MG63 (cell line): ENCODE measurements at regions not wholly inside any gene's neighbourhood (a gene's known extent, or its start where the extent isn't known, plus 50 kb on each side); places are given as distances from the start of the nearest gene placed in this dataset.

ENCODE experiments used
- DNase-seq: peaks from one replicate; pipeline ENCODE4 v3.0.0-alpha.2; 2020
- H3K27me3 ChIP-seq: fragments of 250-450 bp; sonication (Bioruptor Pico); 2 replicates; pipeline ENCODE4 v1.5.1; 2020; ENCODE audit warnings: mild to moderate bottlenecking, moderate library complexity
- H3K36me3 ChIP-seq: fragments of 250-450 bp; sonication (Bioruptor Pico); 2 replicates; pipeline ENCODE4 v1.5.1; 2020; ENCODE audit warnings: mild to moderate bottlenecking, moderate library complexity
- H3K4me3 ChIP-seq: fragments of 250-450 bp; sonication (Bioruptor Pico); 2 replicates; pipeline ENCODE4 v1.5.1; 2020; ENCODE audit warnings: mild to moderate bottlenecking, moderate library complexity
- H3K9me3 ChIP-seq: fragments of 250-450 bp; sonication (Bioruptor Pico); 2 replicates; pipeline ENCODE4 v1.5.1; 2020; ENCODE audit warnings: mild to moderate bottlenecking, moderate library complexity

DNA sequence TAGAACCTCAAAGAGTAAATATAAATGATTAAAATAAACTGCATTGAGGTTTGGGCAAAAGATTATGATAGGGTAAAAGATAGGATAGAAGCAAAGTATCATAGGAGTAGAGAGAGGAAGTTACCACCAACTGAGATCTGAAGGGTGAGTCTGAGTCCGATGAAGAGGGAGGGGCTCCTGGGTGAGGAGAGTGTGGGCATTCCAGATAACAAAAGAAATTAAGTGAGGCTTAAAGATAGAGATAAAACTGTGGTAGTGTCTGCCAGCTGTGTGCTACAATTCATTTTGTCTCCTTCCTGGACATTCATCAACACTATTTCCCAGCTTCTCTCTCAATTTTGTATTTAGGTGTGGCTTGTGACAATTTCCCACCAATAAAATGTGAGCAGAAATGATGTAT, 343.0 kb upstream of the PLSCR5 start:
- Histone ChIP-seq H3K27me3 (no peaks in the 10 kb centered on the region), H3K36me3 (no peaks in the 10 kb centered on the region), H3K9me3 (no peaks in the 10 kb centered on the region), H3K4me3 (no peak overlapping the region)
- DNase-seq = no peak

DNA sequence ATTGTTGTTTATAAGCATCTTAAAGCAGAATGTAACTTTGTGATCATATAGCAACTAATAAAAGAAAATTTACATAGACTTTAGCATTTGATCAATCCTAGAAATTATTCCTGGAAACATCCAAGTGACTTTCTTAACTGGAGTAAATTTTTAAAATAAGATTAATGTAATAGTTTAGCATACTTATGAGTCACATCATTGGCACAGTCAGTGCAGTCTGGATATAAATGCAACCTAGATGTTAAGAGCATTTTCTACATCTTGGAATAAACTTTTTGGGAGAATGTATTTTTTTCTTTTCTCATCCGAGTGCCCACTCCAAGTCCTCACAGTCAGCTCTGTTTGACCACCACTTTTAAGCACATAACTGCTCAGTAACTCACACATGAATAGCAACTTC, 324.6 kb upstream of the PLSCR5 start:
- Histone ChIP-seq H3K4me3 (no peak overlapping the region), H3K9me3 (no peaks in the 10 kb centered on the region), H3K27me3 (no peaks in the 10 kb centered on the region), H3K36me3 (no peaks in the 10 kb centered on the region)
- DNase-seq = no peak

DNA sequence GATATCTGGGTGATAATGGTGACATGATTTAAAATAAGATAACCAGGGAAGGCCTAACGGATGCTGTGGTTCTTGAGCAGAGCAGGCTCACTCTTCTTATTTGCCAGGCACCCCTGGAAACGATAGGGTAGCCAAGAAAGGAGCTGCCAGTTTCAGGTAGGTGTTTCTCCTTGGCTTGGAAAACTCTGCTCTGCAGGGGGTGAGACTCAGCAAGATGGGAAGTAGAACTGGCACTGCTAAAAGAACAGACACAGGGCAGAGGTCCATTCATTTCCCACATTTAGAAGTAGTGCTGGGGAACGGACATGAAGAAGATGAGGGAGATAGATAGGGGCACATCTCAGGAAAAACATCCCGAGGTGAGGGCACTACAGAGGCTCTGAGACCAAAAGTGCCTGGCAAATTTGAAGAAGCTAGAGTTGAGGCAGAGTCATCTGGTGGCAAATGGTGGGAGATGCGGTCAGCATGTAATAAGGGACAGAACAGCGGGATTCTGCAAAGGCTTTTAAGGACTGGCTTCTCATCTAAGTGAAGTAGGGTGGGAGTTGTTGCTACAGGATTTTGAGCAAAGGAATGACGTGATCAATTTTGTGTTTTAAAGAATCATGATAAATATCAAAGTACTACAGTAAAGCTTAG, 323.4 kb upstream of the PLSCR5 start:
- Histone ChIP-seq H3K9me3 (no peaks in the 10 kb centered on the region), H3K36me3 (no peaks in the 10 kb centered on the region), H3K4me3 (no peak overlapping the region), H3K27me3 (no peaks in the 10 kb centered on the region)
- no peak for DNase-seq

DNA sequence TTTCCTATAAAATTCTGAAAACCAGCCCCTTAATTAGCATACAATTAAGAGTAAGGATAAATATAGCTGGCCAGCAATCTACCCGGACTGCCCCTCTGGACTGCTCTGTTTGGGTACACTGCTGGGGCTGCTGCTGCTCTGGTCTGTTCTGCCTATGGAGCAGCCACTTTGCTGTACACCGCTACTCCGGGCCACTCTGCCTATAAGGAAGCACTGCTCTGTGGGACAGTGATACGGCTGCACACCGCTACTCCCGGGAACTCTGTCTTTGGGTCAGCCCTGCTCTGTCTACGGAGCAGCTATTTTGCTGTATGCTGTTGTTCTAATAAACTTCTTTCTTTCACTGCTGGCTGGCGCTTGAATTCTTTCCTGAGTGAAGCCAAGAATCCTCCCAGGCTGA, 316.5 kb upstream of the PLSCR5 start:
- Histone ChIP-seq H3K9me3 (no peaks in the 10 kb centered on the region), H3K4me3 (no peak overlapping the region), H3K27me3 (no peaks in the 10 kb centered on the region), H3K36me3 (no peaks in the 10 kb centered on the region)
- no peak for DNase-seq

DNA sequence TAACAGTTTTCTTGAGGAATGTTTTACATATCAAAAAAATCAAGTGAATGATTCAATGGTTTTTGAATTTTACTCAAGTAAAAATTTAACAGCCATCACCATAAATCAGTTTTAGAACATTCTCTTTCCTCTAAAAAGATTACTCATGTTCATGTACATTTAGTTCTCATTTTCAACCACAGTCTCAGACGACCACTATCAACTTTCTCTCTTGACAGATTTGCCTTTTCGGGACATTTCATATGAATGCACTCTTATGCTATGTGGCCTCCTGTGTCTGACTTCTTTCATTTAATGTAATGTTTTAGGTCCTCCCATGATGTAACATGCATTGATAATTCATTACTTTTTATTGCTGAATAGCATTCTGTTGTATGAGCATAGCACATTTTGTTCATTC, 309.3 kb upstream of the PLSCR5 start:
- Histone ChIP-seq H3K27me3 (no peaks in the 10 kb centered on the region), H3K36me3 (no peaks in the 10 kb centered on the region), H3K4me3 (no peak overlapping the region), H3K9me3 (no peaks in the 10 kb centered on the region)
- DNase-seq = no peak

DNA sequence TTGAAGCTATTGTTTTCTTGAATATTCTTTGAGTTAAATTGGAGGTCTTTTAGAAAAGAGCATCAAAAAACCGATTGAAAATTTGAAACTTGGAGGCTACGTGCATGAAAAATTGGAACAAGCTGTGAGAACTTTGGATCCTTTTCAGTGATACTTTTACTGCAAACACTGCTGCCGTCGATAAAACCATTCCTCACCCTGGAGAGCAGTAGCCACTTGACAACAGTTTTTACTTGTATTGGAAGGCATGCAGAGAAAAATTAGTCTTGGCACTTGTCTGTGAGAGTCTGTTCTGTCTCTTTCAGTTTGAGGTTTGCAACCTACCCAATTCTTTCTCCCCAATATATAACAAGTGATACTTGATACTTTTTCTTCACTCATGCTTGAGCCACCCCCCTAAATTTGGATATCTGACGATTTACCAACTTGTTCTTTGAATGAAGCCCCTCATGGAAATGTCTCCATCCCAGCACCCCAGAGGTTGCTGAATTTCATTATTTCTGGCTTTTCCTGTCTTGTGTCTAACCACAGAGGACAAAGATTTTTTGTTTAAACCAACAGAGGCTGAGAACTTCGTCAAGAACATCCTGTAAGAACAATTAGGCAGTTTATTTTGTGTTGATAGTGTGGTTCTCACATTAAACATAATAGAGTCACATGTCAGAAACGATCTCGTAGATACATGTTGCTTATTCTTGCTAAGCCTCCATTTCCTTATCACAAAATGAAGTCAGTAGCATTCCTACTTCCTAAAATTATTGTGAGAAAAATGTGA, 307.3 kb upstream of the PLSCR5 start:
- H3K9me3 ChIP-seq = no peaks in the 10 kb centered on the region
- H3K27me3 ChIP-seq = no peaks in the 10 kb centered on the region
- no peak for DNase-seq
- no peaks in the 10 kb centered on the region for H3K36me3 ChIP-seq
- H3K4me3 ChIP-seq = no peak overlapping the region

DNA sequence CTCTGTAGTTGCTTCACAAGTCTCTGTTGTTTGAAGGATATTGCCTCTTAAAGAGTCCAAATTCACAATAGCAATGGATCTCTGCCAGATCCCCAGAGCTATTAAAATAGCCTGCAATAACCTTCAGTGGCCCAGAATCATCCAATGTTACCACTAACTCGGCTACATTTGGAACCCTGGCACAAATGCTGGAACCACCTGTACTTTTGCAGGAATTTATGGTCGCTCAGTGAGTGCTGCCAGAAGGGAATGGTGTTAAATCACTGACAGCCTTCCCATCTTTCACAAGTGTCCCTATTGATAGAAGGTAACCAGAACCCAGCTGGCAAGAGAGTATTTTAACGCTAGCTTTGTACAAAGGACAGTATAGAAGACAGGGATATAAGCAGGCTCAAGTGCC, 298.8 kb upstream of the PLSCR5 start:
- Histone ChIP-seq H3K4me3 (no peak overlapping the region), H3K27me3 (no peaks in the 10 kb centered on the region; the same call in 1 of the 2 replicates), H3K36me3 (no peaks in the 10 kb centered on the region), H3K9me3 (no peaks in the 10 kb centered on the region)
- no peak for DNase-seq

DNA sequence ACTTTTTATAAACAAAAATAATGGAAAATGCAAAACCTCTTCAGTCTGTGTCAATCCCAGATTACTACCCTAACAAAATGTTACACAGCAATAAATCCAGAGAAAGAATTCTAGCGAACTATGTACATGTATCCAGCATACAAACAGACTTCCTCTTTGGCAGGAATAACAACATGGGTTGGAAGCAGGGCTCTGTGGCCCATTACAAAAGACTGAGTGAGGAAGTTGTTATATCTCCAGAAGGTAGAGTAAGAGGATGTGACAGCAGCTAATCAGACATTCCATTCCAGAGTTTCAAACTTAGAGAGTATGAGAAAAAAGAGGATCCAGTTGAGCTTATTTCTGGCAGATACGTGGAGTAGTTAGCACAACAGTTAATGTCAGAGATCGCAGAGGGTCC, 294.0 kb upstream of the PLSCR5 start:
- Histone ChIP-seq H3K4me3 (no peak overlapping the region), H3K36me3 (no peaks in the 10 kb centered on the region), H3K27me3 (no peaks in the 10 kb centered on the region), H3K9me3 (no peaks in the 10 kb centered on the region)
- no peak for DNase-seq

DNA sequence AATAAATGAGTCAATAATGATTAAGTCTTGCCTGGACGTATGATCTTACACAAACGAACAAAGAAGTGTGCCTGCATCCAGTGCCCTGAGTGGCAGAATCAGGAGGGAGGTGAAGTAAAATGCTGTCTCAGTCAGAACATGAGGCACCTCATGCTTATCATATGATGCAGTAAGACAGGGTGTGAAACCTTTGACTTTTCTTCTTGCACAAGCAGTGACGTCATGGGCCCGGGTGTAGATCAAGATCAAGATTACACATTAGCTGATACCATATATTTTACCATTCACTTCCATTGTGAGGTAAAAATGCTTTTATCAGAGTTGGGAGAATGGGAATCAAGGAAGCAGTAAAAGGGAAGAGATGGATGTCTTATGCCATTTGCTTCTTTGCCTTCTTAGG, 291.6 kb upstream of the PLSCR5 start:
- H3K27me3 ChIP-seq = no peaks in the 10 kb centered on the region
- no peak overlapping the region for H3K4me3 ChIP-seq
- no peaks in the 10 kb centered on the region for H3K9me3 ChIP-seq
- DNase-seq = no peak
- no peaks in the 10 kb centered on the region for H3K36me3 ChIP-seq

DNA sequence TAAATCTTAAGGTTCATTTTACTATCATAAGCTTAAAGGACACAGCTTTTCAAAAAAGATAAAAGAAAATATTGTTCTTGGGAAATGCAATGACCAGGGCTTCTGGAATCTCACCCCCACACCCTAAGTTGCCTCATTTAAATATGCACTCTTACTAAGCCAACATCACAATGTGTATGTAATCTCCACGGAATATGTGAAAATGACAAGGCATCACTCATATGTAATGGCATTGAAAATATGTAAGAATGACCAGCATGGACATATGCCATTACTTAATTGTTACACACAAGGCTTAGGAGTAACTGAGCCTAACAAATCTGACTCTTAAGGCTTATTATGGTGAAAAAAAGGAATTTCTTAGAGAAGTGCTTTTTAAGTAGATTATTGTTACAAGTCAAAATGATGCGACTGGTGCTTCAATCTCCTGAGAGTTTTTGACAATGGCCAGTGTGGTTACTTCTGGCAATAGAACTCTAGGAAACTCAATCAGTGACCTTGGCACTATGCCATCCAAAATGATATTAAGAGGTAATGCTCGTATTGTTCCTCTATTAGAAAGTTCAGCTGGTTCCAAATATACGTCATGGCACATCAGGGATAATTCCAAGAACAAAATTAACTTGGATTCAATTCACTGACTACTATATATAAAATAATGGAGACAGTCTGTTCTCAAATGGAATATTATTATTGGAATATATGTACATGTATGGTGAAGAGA, 290.0 kb upstream of the PLSCR5 start:
- DNase-seq = no peak
- H3K9me3 ChIP-seq = no peaks in the 10 kb centered on the region
- no peak overlapping the region for H3K4me3 ChIP-seq
- H3K27me3 ChIP-seq = no peaks in the 10 kb centered on the region
- H3K36me3 ChIP-seq = no peaks in the 10 kb centered on the region

DNA sequence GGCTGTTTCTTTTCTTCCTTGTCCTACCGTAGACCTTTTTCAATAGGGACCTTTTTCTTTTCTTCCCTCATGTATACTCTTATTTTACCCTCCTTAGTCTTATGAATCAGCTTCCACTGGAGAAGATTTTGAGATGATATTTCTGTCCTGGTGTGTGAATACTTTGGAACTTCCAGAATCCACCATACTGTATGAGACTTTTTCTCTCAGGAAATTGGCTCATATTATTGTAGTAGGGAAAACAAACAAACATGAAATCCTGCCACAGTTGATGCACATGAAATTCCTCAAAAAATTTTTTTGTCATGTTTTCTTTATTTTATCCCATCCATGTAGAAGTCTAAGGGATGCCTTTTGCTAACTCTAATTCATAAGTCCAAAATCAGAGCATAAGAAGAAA, 289.3 kb upstream of the PLSCR5 start:
- Histone ChIP-seq H3K9me3 (no peaks in the 10 kb centered on the region), H3K4me3 (no peak overlapping the region), H3K27me3 (no peaks in the 10 kb centered on the region), H3K36me3 (no peaks in the 10 kb centered on the region)
- no peak for DNase-seq

DNA sequence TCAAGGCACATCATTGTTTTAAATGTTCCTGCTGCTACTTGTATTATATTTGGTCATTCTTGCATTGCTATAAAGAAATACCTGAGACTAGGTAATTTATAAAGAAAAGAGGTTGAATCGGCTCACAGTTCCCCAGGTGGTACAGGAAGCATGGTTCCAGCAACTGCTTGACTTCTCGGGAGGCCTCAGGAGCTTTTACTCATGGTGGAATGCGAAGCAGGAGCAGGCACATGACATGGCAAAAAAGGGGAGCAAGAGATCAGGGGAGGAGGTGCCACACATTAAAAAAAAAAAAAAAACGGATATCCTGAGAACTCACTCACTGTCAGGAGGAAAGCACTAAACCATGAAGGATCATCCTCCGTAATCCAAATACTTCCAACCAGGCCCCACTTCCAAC, 286.9 kb upstream of the PLSCR5 start:
- Histone ChIP-seq H3K36me3 (no peaks in the 10 kb centered on the region), H3K4me3 (no peak overlapping the region), H3K9me3 (no peaks in the 10 kb centered on the region), H3K27me3 (no peaks in the 10 kb centered on the region)
- no peak for DNase-seq

DNA sequence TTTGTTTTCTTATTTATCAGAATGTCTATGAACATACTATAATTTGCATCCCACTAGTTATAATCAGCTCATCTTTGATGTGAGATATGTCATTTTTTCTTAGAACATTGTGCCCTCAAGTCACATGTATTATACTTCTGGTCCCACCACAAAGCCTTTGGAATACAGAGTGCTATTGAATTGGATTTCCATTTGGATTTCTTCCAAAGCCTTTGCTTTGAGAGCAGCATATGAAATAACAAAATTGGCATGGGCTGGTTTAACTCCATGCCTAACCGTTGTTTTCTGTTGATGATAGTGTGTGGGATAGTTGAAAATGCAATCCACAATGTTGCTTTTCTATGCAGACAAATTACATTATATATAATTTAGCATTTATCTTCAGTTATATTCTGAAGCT, 284.5 kb upstream of the PLSCR5 start:
- no peak overlapping the region for H3K4me3 ChIP-seq
- H3K36me3 ChIP-seq = no peaks in the 10 kb centered on the region
- H3K27me3 ChIP-seq = no peaks in the 10 kb centered on the region
- no peaks in the 10 kb centered on the region for H3K9me3 ChIP-seq
- no peak for DNase-seq

DNA sequence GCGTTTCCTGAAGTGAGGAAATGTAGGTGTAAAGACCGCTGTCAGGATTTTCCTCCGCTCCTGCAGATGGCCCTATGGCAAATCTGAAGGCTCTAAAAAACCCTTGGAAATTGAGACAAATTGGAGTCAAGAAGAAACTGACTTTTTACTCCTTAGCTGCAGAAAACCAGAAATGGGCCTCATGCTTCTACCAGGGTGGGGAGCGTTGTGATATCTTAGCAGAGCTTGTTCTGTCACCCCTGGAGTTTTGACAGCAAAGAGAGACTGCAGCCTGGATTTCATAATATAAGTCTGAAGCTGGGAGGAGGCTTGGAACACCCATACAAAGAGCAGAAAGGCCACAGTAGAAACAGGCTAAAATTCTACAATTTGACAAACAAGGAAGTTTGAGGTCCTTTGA, 283.0 kb upstream of the PLSCR5 start:
- no peaks in the 10 kb centered on the region for H3K36me3 ChIP-seq
- no peak overlapping the region for H3K4me3 ChIP-seq
- DNase-seq = no peak
- no peaks in the 10 kb centered on the region for H3K9me3 ChIP-seq
- H3K27me3 ChIP-seq = no peaks in the 10 kb centered on the region

DNA sequence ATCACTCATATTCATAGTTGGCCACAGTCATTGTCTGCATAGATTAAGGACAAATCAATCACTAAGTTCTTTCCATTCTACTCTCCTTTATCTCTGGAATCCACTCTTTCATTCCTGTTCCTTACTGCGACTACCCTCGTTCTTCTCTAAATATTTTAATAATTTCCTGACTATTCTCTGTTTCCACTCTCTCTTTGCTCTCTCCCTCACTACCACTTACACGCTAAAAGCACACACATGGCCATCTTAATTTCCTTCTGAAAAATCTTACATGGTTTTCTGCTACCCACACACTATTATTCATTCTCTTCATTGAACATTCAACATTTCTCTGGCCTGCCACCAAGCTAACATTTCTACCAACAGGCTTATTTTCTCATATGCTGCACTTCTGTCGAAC, 279.6 kb upstream of the PLSCR5 start:
- no peak overlapping the region for H3K4me3 ChIP-seq
- H3K36me3 ChIP-seq = no peaks in the 10 kb centered on the region
- H3K9me3 ChIP-seq = no peaks in the 10 kb centered on the region
- no peak for DNase-seq
- H3K27me3 ChIP-seq = no peaks in the 10 kb centered on the region

DNA sequence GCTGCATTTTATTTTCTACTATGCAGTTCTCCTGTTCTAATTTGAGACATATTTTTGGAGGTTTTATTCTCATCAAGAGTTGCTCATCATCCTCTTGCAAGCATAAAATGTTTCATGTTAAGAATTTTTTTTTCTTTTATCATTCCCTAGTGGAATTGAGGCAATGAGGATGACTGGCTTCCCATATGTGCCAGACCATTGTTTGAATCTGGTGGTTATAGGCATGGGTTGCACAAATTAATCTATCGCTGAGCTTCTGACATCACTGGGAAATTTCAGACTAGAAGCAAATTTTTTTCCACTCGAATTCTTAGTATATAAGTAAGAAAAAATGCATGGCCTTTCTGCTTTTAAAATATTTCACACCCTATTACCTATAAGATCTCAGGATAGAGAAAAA, 279.1 kb upstream of the PLSCR5 start:
- DNase-seq = no peak
- no peak overlapping the region for H3K4me3 ChIP-seq
- no peaks in the 10 kb centered on the region for H3K36me3 ChIP-seq
- no peaks in the 10 kb centered on the region for H3K27me3 ChIP-seq
- H3K9me3 ChIP-seq = no peaks in the 10 kb centered on the region

DNA sequence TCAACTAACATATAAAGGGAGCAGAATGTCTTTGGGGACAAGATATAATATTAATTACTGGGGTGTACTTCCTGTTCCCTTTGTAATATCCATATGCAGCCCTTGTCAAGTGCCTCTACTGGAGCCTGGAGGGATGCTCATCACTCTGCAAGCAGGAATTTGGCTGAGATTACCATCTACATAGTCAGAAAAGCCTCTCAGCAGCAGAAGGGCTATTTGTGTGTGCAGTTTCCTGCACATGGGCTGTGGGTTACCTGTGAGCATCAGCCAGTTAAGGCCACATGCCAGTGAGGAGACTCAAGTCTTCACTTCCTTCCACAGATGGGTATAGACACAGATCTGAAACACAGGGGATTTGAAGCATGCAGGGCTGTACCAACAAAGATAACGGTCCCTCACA, 278.1 kb upstream of the PLSCR5 start:
- no peak for DNase-seq
- Histone ChIP-seq H3K4me3 (no peak overlapping the region), H3K27me3 (no peaks in the 10 kb centered on the region), H3K36me3 (no peaks in the 10 kb centered on the region), H3K9me3 (no peaks in the 10 kb centered on the region)
